NOMO-1 treated with DMSO at 0.1 percent for 48 hours (cell line): ENCODE measurements at regions not wholly inside any gene's neighbourhood (a gene's known extent, or its start where the extent isn't known, plus 50 kb on each side); places are given as distances from the start of the nearest gene placed in this dataset.

ENCODE experiments used
- DNase-seq: peaks from one replicate; lab custom pipeline; 2025; ENCODE audit not compliant: unreplicated experiment; lab: John Stamatoyannopoulos, UW

DNA sequence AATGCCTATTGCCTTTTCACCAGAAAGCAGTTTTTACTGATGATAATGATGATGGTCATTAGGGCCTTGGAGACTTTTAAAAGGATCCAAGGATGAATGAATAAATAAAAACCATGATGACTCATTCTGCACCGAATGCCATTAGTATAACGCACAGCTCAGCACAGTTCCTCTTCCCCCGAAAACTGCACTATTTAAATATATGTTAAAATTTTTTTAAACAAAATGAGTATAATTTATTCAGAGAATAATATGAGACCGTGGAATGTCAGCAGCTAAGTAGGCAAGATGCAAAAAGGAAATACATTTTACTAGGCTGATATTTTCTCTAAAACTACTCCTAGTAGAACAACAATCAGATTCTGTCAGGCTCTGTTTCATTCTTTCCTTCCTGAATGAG is 83.4 kb upstream of the NANOGP8 start:
- DNase-seq: no peak

DNA sequence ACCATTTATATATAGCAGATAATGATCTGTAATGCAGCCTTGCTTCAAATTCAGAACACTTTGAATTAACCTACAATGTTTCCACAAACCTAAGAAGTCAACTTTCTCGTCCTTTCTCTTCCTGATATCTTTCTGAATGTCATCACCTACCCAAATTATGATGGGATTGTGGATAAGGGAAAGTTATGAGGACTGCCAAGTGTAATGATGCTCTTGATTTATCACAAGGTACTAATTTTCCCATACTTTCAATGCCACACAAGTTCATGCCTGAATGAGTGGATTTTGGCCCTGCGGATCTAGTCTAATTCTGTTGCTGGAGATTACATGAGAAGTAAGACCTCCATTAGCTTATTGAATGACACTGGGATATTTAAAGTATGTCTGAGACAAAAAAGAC is 82.6 kb upstream of the NANOGP8 start:
- no peak for DNase-seq

DNA sequence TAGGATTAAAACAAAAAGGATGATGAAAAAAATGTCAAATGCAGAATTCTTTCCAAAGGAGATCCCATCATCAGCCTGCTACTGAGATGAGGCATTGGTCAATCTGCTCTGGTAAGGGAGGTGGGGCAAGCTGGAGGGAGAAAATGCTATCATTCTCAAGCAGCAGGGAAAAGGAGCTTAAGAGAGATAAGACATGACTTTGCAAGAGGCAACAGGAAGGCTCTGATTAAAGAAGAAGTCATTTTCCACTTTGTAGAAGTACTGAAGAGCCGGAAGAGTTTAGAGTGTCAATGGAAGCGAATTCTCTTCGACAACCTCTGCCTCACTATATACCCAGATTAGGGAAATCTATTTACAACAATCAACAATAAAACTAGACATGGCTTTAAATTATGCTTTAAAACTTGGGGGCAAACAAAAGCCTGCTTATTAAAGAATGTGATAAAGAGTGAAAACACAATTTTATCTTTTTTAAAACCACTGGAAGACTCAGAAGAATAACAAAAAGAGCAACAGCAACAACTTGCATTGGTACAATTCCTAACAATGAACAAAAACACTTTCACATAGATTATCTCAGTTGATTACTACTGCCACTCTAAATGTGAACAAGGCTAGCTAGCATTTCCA is 81.8 kb upstream of the NANOGP8 start:
- no peak for DNase-seq

DNA sequence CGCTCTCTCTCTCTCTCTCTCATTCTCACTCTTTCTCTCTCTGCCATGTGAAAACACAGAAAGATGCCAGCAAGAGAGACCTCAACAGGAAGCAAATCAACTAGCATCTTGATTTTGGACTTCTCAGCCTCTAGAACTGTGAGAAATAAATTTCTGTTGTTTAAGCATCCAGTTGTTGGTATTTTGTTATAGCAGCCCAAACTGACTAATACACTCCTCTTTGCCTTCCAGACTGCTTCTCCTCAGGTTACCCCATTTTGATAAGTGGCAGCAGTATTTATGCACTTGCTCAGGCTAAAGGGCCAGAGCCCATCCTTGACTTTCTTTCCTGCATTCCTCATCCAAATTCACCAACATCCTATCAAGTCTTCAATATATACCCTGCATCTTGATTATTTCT is 76.6 kb upstream of the NANOGP8 start:
- no peak for DNase-seq

DNA sequence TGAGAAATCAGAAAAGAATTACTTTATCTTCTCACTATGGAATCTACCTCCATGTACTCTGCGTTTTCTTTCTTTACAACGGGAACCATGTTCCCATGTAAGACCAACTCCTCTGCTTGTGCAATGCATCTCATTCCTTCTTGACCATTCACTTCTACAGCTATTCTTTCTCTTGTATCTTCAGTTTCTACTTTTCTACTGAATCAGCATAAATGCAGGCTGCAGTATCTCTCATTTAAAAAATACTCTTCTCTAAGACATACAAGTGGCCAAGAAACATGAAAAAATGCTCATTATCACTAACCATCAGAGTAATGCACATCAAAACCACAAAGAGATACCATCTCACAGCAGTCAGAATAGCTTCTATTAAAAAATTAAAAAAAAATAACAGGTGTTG is 74.1 kb upstream of the NANOGP8 start:
- no peak for DNase-seq

DNA sequence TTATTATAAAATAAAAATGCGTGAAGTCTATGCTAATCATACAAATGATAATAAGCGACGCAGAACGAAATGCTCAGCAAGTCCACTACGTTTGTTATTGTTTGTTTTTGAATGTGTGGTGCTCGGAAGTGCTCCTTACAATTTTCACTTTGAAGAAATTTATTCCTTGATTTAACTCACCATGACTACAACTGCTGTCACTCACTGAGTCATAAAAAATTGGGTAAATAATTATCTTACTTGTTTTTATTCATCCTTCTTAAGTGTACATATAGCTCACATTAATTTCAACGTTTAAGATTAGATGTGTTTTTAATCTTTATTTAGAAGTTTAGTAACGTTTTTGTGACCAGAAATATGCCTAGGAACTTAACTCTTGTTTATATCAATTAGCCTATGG is 66.7 kb upstream of the NANOGP8 start:
- no peak for DNase-seq

DNA sequence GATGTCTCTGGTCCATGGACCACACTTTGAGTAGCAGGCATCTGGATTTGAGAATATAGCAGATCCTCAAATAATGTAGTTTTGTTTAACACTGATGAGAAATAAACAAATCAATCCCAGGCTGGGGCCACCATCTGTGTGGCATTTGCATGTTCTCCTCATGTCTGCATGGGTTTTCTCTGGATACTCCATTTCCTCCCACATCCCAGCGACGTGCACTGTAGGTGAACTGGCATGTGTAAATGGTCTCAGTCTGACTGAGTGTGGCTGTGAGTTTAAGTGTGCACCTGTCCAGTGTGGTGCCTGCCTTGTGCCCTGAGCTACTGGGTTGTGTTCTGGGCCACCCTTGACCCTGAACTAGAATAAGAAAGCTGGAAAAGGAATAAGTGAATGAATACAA is 66.3 kb upstream of the NANOGP8 start:
- DNase-seq: no peak

DNA sequence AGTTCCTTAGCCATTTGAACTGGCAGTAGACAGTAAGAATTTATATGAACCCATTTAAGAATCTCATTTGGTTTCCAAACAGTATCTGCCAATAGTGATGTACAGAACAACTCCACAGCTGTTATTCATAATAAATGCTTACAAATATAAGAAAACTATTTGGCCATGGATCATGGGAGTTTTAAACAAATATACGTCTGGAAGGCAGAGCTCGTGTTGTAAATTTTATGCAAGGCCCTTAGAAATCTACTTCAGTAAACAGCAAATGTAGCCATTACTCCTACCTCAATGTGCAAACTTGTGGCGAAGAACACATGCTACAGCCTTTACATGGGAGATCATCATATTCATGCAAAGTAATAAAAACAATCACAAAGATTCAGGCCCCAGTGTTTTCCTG is 65.3 kb upstream of the NANOGP8 start:
- DNase-seq: no peak

DNA sequence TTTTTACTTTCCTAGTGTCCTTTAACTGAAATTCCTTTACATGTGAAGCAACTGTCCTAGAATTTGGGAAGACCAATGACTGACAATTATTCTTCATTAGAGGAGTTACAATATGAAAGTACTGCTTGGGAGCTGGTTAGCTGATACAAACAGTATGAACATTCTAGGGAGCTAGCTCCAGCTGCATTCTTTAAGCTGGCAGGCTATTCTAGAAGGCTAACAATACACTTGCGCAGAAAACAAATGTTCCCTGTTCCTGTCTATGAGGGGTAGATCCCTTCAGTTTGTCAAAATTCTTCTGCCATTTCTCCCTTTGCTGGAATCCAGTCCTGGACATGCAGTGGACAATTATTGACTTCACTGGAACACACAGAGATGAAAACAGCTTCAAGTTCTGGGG is 60.2 kb upstream of the NANOGP8 start:
- DNase-seq: no peak

DNA sequence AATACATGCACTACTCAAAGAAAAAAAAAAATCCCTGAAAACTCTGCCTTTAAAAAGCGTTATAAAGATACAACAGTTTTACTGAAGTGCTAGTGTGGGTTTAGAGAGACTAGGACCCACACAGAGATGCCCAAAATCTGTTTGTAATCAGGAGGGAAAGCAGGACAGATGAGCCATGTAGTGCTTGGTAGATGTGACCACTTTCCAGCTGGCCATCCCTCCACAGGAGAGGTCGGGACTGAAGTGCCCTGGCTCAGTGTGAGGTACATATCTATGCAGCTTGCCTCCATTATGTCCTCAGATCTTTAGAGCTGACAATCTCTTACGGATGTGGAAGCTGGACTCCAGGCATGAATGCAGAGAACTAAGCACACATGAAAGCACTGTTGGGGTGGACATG is 57.5 kb upstream of the NANOGP8 start:
- DNase-seq: no peak

DNA sequence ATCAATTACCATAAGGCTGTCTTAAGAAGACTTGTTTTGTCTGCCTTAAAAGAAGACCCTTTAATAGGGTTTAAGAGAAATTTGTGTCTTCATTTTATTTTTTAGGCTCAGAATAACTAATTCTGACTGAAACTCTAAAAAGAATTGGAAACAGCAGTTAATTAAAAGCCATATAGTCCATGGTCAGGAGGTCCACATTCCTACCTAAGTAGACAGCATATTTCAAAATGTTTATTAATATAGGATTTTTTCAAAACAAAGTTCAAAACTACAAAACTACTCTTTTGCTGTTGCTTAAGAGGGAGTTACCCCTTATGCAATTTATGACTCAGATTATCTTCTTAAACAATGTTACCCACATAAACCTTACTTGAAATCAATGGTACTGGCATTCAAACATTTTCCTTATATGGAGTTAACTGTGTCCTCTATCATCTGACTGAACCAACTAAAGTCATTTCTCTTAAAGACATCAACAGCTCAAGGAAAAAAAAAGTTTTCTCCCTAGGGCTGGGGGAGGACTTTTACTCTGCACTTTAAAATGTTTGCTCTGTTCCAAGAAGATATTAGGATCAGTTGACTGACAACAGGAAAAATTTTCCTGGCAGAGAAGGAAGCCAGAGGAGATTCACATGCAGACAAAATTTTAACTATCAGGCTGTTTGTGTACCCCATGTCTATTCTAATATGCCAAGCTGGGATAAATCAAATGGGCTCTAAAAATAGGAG is 56.8 kb upstream of the NANOGP8 start:
- peak; percentile 70 for DNase-seq

DNA sequence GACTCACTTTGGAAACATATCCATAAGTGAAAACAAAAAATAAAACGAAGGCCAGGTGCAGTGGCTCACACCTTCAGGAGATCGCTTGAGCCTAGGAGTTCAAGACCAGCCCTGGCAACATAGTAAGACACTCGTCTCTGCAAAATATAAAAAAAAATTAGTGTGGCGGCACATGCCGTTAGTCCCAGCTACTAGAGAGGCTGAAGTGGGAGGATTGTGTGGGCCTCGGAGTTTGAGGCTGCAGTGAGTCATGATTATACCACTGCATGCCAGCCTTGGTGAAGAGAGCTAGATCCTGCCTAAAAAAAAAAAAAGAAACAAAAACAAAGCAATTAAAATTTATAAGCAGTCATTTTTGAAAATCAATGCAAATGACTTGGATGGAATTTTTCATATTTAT is 54.7 kb upstream of the NANOGP8 start:
- no peak for DNase-seq

DNA sequence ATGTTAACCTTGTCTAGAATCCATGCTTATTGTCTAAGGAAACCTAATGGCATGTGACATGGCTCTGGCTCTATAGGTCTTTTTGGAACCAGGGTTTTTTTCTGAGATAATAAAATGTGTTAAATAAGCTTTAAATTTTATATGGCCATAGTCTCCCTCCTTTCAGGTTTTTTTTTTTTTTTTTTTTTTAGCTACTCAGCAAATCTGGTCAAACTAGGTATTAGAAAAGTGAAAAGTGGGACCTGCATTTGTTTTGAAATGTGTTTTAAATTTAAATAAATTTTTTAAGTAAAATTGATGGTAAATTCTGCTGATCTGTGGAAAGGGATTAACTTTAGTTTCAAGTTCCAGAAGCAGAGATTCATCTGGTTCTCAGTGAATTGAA is 52.1 kb upstream of the NANOGP8 start:
- no peak for DNase-seq

DNA sequence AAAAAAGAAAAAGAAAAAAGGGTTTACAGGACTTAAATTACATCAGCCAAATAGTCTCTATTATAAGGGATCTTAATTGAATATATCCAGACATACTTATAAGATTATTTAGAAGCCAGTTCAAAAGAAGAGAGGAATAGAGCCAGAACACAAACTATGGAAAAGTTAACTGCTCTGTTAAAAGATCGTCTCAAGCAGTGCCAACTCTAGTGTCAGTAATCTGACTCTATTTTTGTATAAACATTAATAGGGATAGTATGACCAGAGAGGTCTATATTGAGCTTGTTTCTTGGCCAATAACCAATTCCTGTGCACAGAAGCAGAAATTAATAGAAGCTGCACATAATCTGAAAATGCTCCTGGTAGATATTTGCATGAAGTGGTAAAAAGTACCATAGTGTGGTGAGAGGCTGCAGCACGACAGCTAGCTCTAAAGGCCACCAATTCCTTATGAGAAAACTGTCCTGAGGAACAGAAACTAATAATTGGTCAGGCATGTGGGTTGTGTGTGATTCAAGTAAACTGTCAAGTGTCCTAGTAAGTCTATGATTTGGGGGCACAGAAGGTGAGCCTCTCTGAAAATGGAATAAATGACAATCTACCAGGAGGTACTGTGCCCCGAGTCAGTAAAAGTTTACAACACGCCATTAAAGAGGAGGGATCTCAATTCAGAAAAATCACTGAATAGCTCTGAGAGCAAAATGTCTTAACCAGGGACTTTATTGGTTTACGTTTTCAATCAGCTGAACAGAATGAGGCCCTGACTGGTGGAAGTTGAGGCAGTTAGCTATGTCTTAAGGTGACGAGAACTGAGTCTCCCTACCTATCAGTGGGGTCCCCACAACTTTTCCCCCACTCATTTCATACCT is 51.5 kb upstream of the NANOGP8 start:
- DNase-seq: peak; percentile 8
